IMR-90 (cell line): ENCODE measurements at regions not wholly inside any gene's neighbourhood (a gene's known extent, or its start where the extent isn't known, plus 50 kb on each side); places are given as distances from the start of the nearest gene placed in this dataset.
A peak's percentile ranks its signal among the peaks of the same experiment; 100 is the strongest.

Experiments
- ATAC-seq: fragments of 200-7000 bp; cut with Tn5 transposase; 2 replicates; pipeline ENCODE4 v1.9.1; 2020; ENCODE audit warnings: low read depth, mild to moderate bottlenecking, moderate library complexity
- BruUV-seq: library from RNA; stranded (reverse); fragments of 400-500 nt; replicated peaks from 2 replicates; lab custom pipeline; 2021; lab: Mats Ljungman, UMichigan
- CTCF ChIA-PET: fragments of 300-600 bp; formaldehyde crosslinking; extraction: SDS; loops from one replicate; lab custom pipeline; 2021; ENCODE audit warnings: antibody characterized with exemption; lab: Yijun Ruan, JAX
- POLR2A ChIA-PET: fragments of 300-600 bp; sonication (Branson Sonifier 250); formaldehyde crosslinking; loops from one replicate; lab custom pipeline; 2022; ENCODE audit warnings: antibody characterized with exemption; ENCODE audit not compliant: unreplicated experiment; lab: Charles Lee
- DNase-seq: peaks from one replicate; pipeline ENCODE4 v3.0.0; 2013
- H2AFZ ChIP-seq: replicated peaks from 2 replicates; pipeline ENCODE3; 2013; ENCODE audit warnings: low read length, mild to moderate bottlenecking; ENCODE audit not compliant: poor library complexity
- H2AK5ac ChIP-seq: 2 replicates; pipeline ENCODE4 v1.6.1; 2013; ENCODE audit warnings: low read depth, low read length, inconsistent platforms
- H2AK9ac ChIP-seq: replicated peaks from 2 replicates; pipeline ENCODE3; 2013; ENCODE audit warnings: mild to moderate bottlenecking, low read depth, low read length, moderate library complexity; ENCODE audit not compliant: poor library complexity
- H2BK120ac ChIP-seq: 2 replicates; pipeline ENCODE4 v1.6.1; 2013; ENCODE audit warnings: low read depth, low read length, inconsistent platforms
- H2BK15ac ChIP-seq: 3 replicates; pipeline ENCODE4 v1.6.1; 2013; ENCODE audit warnings: low read depth, low read length, inconsistent platforms
- H2BK20ac ChIP-seq: 2 replicates; pipeline ENCODE4 v1.6.1; 2013; ENCODE audit warnings: low read depth, mild to moderate bottlenecking, inconsistent platforms, low read length, moderate library complexity
- H2BK5ac ChIP-seq: 2 replicates; pipeline ENCODE4 v1.6.1; 2013; ENCODE audit warnings: mild to moderate bottlenecking, low read depth, low read length, inconsistent platforms; ENCODE audit not compliant: poor library complexity, severe bottlenecking
- H3K14ac ChIP-seq: replicated peaks from 2 replicates; pipeline ENCODE4 v1.6.1; 2013; ENCODE audit warnings: low read depth, low read length, inconsistent platforms
- H3K18ac ChIP-seq: 2 replicates; pipeline ENCODE4 v1.6.1; 2013; ENCODE audit warnings: low read depth, low read length, control low read depth
- H3K23ac ChIP-seq: 2 replicates; pipeline ENCODE4 v1.6.1; 2013; ENCODE audit warnings: low read depth, low read length, inconsistent platforms
- H3K27ac ChIP-seq: 2 replicates; pipeline ENCODE4 v1.5.1; 2013; ENCODE audit warnings: mild to moderate bottlenecking, control low read depth, low read length; ENCODE audit not compliant: insufficient read depth
- H3K27me3 ChIP-seq: 2 replicates; pipeline ENCODE4 v1.6.1; 2013; ENCODE audit warnings: low read length; ENCODE audit not compliant: control insufficient read depth, insufficient read depth
- H3K36me3 ChIP-seq: 2 replicates; pipeline ENCODE4 v1.6.1; 2013; ENCODE audit warnings: low read length, mixed read lengths; ENCODE audit not compliant: control insufficient read depth, insufficient read depth
- H3K4ac ChIP-seq: 2 replicates; pipeline ENCODE4 v1.6.1; 2013; ENCODE audit warnings: low read depth, low read length, inconsistent platforms
- H3K4me1 ChIP-seq: 2 replicates; pipeline ENCODE4 v1.6.1; 2013; ENCODE audit warnings: low read length, mixed read lengths; ENCODE audit not compliant: control insufficient read depth, insufficient read depth
- H3K4me2 ChIP-seq: 2 replicates; pipeline ENCODE4 v1.6.1; 2013; ENCODE audit warnings: low read depth, mild to moderate bottlenecking, control low read depth, low read length, moderate library complexity
- H3K4me3 ChIP-seq: 2 replicates; pipeline ENCODE4 v1.5.1; 2013; ENCODE audit warnings: low read depth, mild to moderate bottlenecking, control low read depth, low read length, moderate library complexity; ENCODE audit not compliant: insufficient read depth
- H3K56ac ChIP-seq: 2 replicates; pipeline ENCODE4 v1.6.1; 2013; ENCODE audit warnings: low read length, inconsistent platforms; ENCODE audit not compliant: insufficient read depth; ENCODE audit errors: extremely low read depth
- H3K79me1 ChIP-seq, 2 experiments: 2 replicates each; pipeline ENCODE4 v1.6.1; 2013; ENCODE audit warnings: low read length in 2 of 2, inconsistent platforms in 1 of 2, low read depth in 1 of 2
- H3K9ac ChIP-seq: 2 replicates; pipeline ENCODE4 v1.6.1; 2013; ENCODE audit warnings: low read depth, low read length, control low read depth
- H3K9me1 ChIP-seq: 2 replicates; pipeline ENCODE4 v1.6.1; 2013; ENCODE audit warnings: low read length, inconsistent platforms; ENCODE audit not compliant: insufficient read depth
- H3K9me3 ChIP-seq: 2 replicates; pipeline ENCODE4 v1.6.1; 2013; ENCODE audit warnings: low read length; ENCODE audit not compliant: control insufficient read depth, insufficient read depth
- H4K20me1 ChIP-seq: 2 replicates; pipeline ENCODE4 v1.6.1; 2013; ENCODE audit warnings: low read length, inconsistent platforms; ENCODE audit not compliant: insufficient read depth
- H4K5ac ChIP-seq: 2 replicates; pipeline ENCODE4 v1.6.1; 2013; ENCODE audit warnings: mild to moderate bottlenecking, low read depth, low read length, control low read depth
- H4K8ac ChIP-seq, 2 experiments: 2 replicates each; pipeline ENCODE4 v1.6.1; 2013; ENCODE audit warnings: low read depth in 2 of 2, low read length in 2 of 2, control low read depth in 1 of 2, inconsistent platforms in 1 of 2
- H4K91ac ChIP-seq: 2 replicates; pipeline ENCODE4 v1.6.1; 2013; ENCODE audit warnings: low read depth, low read length, inconsistent platforms; ENCODE audit not compliant: insufficient read depth
- BHLHE40 ChIP-seq: fragments of 150-350 bp; IDR thresholded peaks from 2 replicates; pipeline ENCODE4 v1.6.1; 2016; ENCODE audit warnings: mild to moderate bottlenecking, low read depth, low read length
- ELK1 ChIP-seq: fragments of 150-350 bp; IDR thresholded peaks from 2 replicates; pipeline ENCODE4 v1.6.1; 2016; ENCODE audit warnings: low read depth, mild to moderate bottlenecking, low read length, moderate library complexity, borderline replicate concordance
- FOS ChIP-seq: fragments of 150-350 bp; IDR thresholded peaks from 2 replicates; pipeline ENCODE4 v1.6.1; 2016; ENCODE audit warnings: low read depth, low read length
- NFE2L2 ChIP-seq: fragments of 150-350 bp; IDR thresholded peaks from 2 replicates; pipeline ENCODE4 v1.6.1; 2016; ENCODE audit warnings: low read depth, mild to moderate bottlenecking, low read length
- RAD21 ChIP-seq: IDR thresholded peaks from 2 replicates; pipeline ENCODE4 v1.6.1; 2012; ENCODE audit warnings: low read length, improper control_type of control experiment
- SMC3 ChIP-seq: fragments of 150-350 bp; IDR thresholded peaks from 2 replicates; pipeline ENCODE4 v1.6.1; 2016; ENCODE audit warnings: low read depth, mild to moderate bottlenecking, antibody characterized with exemption, low read length, moderate library complexity
- dilution Hi-C: fragments of 300-500 bp; cut with HindIII; formaldehyde crosslinking; loops from one replicate; pipeline ENCODE4 v1.14.3; 2018; ENCODE audit warnings: low sequenced_read_pairs; ENCODE audit not compliant: unreplicated experiment
- in situ Hi-C: fragments of 300-500 bp; cut with MboI; formaldehyde crosslinking; loops from 3 replicates; pipeline ENCODE4 v1.14.3; 2019; ENCODE audit warnings: low sequenced_read_pairs, inconsistent platforms, mixed read lengths
- intact Hi-C: fragments of 100-400 bp; cut with micrococcal nuclease; formaldehyde crosslinking; loops from 2 replicates; pipeline ENCODE4 v1.10.0; 2022

DNA sequence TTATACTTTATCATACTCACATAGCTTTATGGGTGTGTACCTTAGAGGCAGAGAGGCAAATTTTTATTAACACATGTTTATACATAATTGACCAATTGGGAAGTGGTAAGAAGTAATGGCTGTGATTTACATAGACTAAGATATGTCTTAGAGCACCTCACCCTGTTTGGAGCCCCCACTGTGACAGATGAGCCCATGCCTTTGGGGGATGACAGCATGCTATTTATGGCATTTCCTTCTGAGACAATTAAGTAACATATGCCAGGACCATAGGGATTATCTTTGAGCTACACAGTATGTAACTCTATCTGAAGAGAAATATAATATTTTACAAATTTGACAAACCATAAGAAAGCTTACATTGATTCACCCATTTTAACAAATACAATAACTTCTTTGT, 1655.3 kb upstream of the ACVR2A start:
- Histone ChIP-seq H3K4me2 (no peak overlapping the region), H3K27me3 (no peaks in the 10 kb centered on the region), H3K79me1 (no peaks in the 10 kb centered on the region), H3K4me3 (no peak overlapping the region), H3K18ac (no peak overlapping the region), H2BK5ac (no peak overlapping the region), H2BK20ac (no peak overlapping the region), H3K9me3 (no peaks in the 10 kb centered on the region), H3K27ac (no peak overlapping the region), H3K4me1 (no peaks in the 10 kb centered on the region), H2BK15ac (no peak overlapping the region), H4K8ac (no peak overlapping the region), H4K91ac (no peak overlapping the region), H3K9ac (no peak overlapping the region), H4K5ac (no peak overlapping the region), H3K56ac (no peak overlapping the region), H2AK5ac (no peak overlapping the region), H3K4ac (no peak overlapping the region), H3K23ac (no peak overlapping the region), H3K14ac (0 out of 2 replicates have a peak overlapping the region, but pooled peaks have one; percentile 66), H2AK9ac (no peak overlapping the region), H3K9me1 (no peaks in the 10 kb centered on the region), H3K36me3 (no peaks in the 10 kb centered on the region), H2BK120ac (no peak overlapping the region), H2AFZ (no peak overlapping the region), H4K20me1 (no peaks in the 10 kb centered on the region)
- dilution Hi-C loops (no loop called here), in situ Hi-C loops (no loop called here), intact Hi-C loops (no loop called here)
- no peak for ATAC-seq
- POLR2A ChIA-PET: no interaction called here
- no TSS peak for BruUV-seq
- CTCF ChIA-PET: interaction anchor here (0.6 kb wide), 1 partner anchor 171 kb away, joined by 3 read pairs; no protein-coding TSS in a partner anchor
- no peak for DNase-seq
- TF ChIP-seq SMC3 (no peak), ELK1 (no peak), BHLHE40 (no peak), NFE2L2 (no peak), FOS (no peak), RAD21 (no peak)
